CD4-positive, CD25-positive, alpha-beta regulatory T cell (primary cell): ENCODE measurements at regions not wholly inside any gene's neighbourhood (a gene's known extent, or its start where the extent isn't known, plus 50 kb on each side); places are given as distances from the start of the nearest gene placed in this dataset.

Experiments used
- ATAC-seq, 2 donors: fragments of 150-1000 bp; cut with Tn5 transposase; one replicate each; pipeline ENCODE4 v1.10.0; 2021; ENCODE audit warnings: low read depth in 2 of 2, moderate number of reproducible peaks in 2 of 2, moderate library complexity in 1 of 2
- DNase-seq, 3 donors: peaks; one replicate each; pipeline versions ENCODE4 v3.0.0 to v3.0.0-alpha.2; 2012 to 2022; ENCODE audit warnings: mixed read lengths in 1 of 3
- H3K27ac ChIP-seq: one replicate; pipeline ENCODE4 v1.7.0; 2013; ENCODE audit warnings: mild to moderate bottlenecking, low read length; ENCODE audit not compliant: insufficient read depth, poor library complexity, severe bottlenecking
- H3K27me3 ChIP-seq: one replicate; pipeline ENCODE4 v1.7.0; 2013; ENCODE audit warnings: low read length; ENCODE audit not compliant: control insufficient read depth, insufficient read depth
- H3K36me3 ChIP-seq: one replicate; pipeline ENCODE4 v1.7.0; 2013; ENCODE audit warnings: mild to moderate bottlenecking, low read length, moderate library complexity; ENCODE audit not compliant: control insufficient read depth, insufficient read depth
- H3K4me1 ChIP-seq: 2 replicates; pipeline ENCODE4 v1.7.0; 2013; ENCODE audit warnings: mild to moderate bottlenecking, low read length; ENCODE audit not compliant: insufficient read depth, control insufficient read depth, poor library complexity, severe bottlenecking
- H3K4me3 ChIP-seq: one replicate; pipeline ENCODE4 v1.7.0; 2013; ENCODE audit warnings: low read depth, mild to moderate bottlenecking, low read length, moderate library complexity
- H3K9me3 ChIP-seq, 2 experiments: 1 replicate in 1 of 2; 2 replicates in 1 of 2; pipeline ENCODE4 v1.7.0; 2013; ENCODE audit warnings: low read length in 2 of 2, mild to moderate bottlenecking in 1 of 2, moderate library complexity in 1 of 2; ENCODE audit not compliant: control insufficient read depth in 2 of 2
- H3K27ac Mint-ChIP-seq, 3 donors: one replicate each; pipeline ENCODE4 v1.8.0; 2020 to 2022; ENCODE audit warnings: mild to moderate bottlenecking in 3 of 3, mixed read lengths in 3 of 3, moderate library complexity in 2 of 3
- H3K27me3 Mint-ChIP-seq: one replicate; pipeline ENCODE4 v1.8.0; 2022; ENCODE audit warnings: mild to moderate bottlenecking, mixed read lengths
- H3K36me3 Mint-ChIP-seq: one replicate; pipeline ENCODE4 v1.8.0; 2020; ENCODE audit warnings: mixed read lengths
- H3K4me1 Mint-ChIP-seq, 4 donors: one replicate each; pipeline ENCODE4 v1.8.0; 2020 to 2022; ENCODE audit warnings: mixed read lengths in 4 of 4, mild to moderate bottlenecking in 1 of 4
- H3K4me3 Mint-ChIP-seq, 4 donors: one replicate each; pipeline ENCODE4 v1.8.0; 2020 to 2022; ENCODE audit warnings: mild to moderate bottlenecking in 4 of 4, mixed read lengths in 4 of 4, moderate library complexity in 3 of 4
- H3K9me3 Mint-ChIP-seq, 7 donors: one replicate each; pipeline ENCODE4 v1.8.0; 2020 to 2022; ENCODE audit warnings: mixed read lengths in 7 of 7, mild to moderate bottlenecking in 3 of 7, moderate library complexity in 2 of 7

- DNase-seq = no peak
- Histone ChIP-seq H3K27ac (no peak overlapping the region), H3K9me3 (no peaks in the 10 kb centered on the region), H3K4me3 (no peak overlapping the region), H3K36me3 (no peaks in the 10 kb centered on the region), H3K4me1 (no peaks in the 10 kb centered on the region), H3K27me3 (no peaks in the 10 kb centered on the region)
- Mint-ChIP-seq H3K36me3 (no peaks in the 10 kb centered on the region), H3K9me3 (no peaks in the 10 kb centered on the region), H3K4me1 (no peaks in the 10 kb centered on the region), H3K27ac (no peak overlapping the region), H3K27me3 (no peaks in the 10 kb centered on the region), H3K4me3 (no peak overlapping the region)
- ATAC-seq = no peak
Measured at GRCh38 chr3:147760085-147760484, 350.9 kb downstream of the ZIC1 start.

GRCh38 chr3:147760941-147761340 lies 351.8 kb downstream of the ZIC1 start:
- Mint-ChIP-seq H3K4me1 (no peaks in the 10 kb centered on the region), H3K9me3 (no peaks in the 10 kb centered on the region), H3K27me3 (no peaks in the 10 kb centered on the region), H3K36me3 (no peaks in the 10 kb centered on the region), H3K4me3 (no peak overlapping the region), H3K27ac (no peak overlapping the region)
- Histone ChIP-seq H3K9me3 (no peaks in the 10 kb centered on the region), H3K4me1 (no peaks in the 10 kb centered on the region), H3K36me3 (no peaks in the 10 kb centered on the region), H3K4me3 (no peak overlapping the region), H3K27me3 (no peaks in the 10 kb centered on the region), H3K27ac (no peak overlapping the region)
- ATAC-seq (no peak), DNase-seq (no peak)

DNA sequence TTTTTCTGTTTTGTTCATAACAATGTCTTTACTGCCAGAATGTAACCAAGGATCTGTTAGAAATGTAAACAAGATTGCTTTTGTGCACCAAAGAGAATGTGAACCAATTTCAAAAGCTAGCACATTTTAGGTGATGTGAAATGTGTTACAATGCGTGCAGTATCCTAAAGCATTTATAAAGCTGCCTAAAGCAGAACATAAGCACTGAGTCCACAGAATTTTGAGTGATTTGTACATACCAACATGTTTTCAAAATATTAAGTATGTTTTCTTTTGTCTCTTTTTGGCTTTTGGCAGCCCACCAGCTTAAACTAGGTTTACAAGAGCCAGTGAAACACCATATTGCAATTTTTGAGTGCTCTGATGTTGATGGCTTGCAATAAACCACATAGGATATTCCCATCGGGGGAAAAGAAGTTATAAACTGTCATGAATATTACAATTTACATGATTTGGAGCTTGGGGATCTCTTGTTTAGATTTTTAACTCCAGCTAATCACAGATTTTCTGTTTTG lies 364.0 kb downstream of the ZIC1 start:
- Histone ChIP-seq H3K4me1 (no peaks in the 10 kb centered on the region), H3K27ac (no peak overlapping the region), H3K27me3 (no peaks in the 10 kb centered on the region), H3K4me3 (no peak overlapping the region), H3K36me3 (no peaks in the 10 kb centered on the region), H3K9me3 (peaks cover 3 to 4% of the 10 kb centered on the region in 2 experiments)
- Mint-ChIP-seq H3K27me3 (no peaks in the 10 kb centered on the region), H3K9me3 (peaks cover 0 to 3% (median 1%) of the 10 kb centered on the region in 7 donors), H3K4me3 (no peak overlapping the region), H3K36me3 (no peaks in the 10 kb centered on the region), H3K27ac (no peak overlapping the region), H3K4me1 (no peaks in the 10 kb centered on the region)
- DNase-seq = no peak
- ATAC-seq = no peak

DNA sequence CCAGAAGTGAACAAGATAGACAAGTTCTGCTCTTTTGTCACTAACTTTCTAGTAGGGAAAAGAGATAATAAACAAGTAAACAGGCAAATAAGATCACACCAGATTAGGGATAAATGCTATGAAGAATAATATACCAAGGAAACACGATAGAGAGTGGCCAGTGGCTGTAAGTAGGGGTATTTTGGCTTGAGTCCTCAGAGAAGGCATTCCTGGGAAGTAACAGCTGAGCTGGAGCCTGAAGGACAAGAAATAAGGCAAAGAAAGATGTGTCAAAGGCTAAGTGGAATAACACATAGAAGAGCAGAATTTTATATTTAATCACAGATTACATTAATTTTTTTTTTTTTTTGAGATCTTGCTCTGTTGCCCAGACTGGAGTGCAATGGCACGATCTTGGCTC lies 366.2 kb downstream of the ZIC1 start:
- Histone ChIP-seq H3K27me3 (no peaks in the 10 kb centered on the region), H3K4me1 (no peaks in the 10 kb centered on the region), H3K9me3 (peaks cover 3 to 4% of the 10 kb centered on the region in 2 experiments), H3K36me3 (no peaks in the 10 kb centered on the region), H3K4me3 (no peak overlapping the region), H3K27ac (no peak overlapping the region)
- H3K27ac Mint-ChIP-seq = no peak overlapping the region
- H3K9me3 Mint-ChIP-seq = peaks cover 0 to 6% (median 0%) of the 10 kb centered on the region in 7 donors
- ATAC-seq (no peak), DNase-seq (no peak)
- no peaks in the 10 kb centered on the region for H3K4me1 Mint-ChIP-seq
- no peaks in the 10 kb centered on the region for H3K27me3 Mint-ChIP-seq
- H3K4me3 Mint-ChIP-seq = no peak overlapping the region
- H3K36me3 Mint-ChIP-seq = no peaks in the 10 kb centered on the region

DNA sequence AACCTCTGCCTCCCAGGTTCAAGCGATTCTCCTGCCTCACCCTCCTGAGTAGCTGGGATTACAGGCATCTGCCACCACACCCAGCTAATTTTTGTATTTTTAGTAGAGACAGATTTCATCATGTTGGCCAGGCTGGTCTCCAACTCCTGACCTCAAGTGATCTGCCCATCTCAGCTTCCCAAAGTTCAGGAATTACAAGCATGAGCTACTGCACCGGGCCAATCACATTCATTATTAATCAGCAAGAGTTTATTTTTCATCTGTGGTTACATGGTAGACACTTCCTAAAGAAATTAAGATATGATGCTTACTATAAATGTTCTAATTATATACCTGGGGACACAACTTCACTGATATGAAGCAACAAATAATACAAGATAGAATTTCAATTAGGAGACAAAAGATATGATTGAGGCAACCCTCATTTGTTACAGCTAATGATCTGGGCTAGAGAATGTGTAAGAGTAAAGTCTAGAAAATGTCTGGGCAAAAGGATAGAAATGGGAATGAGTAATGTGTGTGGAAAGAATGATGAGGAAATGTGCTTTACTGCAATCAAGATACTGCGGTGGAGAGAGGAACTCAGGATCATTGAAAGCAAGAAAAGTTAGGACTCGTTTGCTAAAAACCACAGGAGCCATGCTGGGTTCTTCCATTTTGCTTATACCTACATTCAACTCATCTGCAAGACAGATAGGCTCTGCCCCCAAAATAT lies 366.8 kb downstream of the ZIC1 start:
- Histone ChIP-seq H3K4me3 (no peak overlapping the region), H3K27ac (no peak overlapping the region), H3K4me1 (no peaks in the 10 kb centered on the region), H3K9me3 (peaks cover 3 to 4% of the 10 kb centered on the region in 2 experiments), H3K27me3 (no peaks in the 10 kb centered on the region), H3K36me3 (no peaks in the 10 kb centered on the region)
- no peak overlapping the region for H3K27ac Mint-ChIP-seq
- H3K4me3 Mint-ChIP-seq = no peak overlapping the region
- H3K36me3 Mint-ChIP-seq = no peaks in the 10 kb centered on the region
- DNase-seq (no peak), ATAC-seq (no peak)
- H3K9me3 Mint-ChIP-seq = peaks cover 0 to 6% (median 0%) of the 10 kb centered on the region in 7 donors
- H3K27me3 Mint-ChIP-seq = no peaks in the 10 kb centered on the region
- no peaks in the 10 kb centered on the region for H3K4me1 Mint-ChIP-seq

DNA sequence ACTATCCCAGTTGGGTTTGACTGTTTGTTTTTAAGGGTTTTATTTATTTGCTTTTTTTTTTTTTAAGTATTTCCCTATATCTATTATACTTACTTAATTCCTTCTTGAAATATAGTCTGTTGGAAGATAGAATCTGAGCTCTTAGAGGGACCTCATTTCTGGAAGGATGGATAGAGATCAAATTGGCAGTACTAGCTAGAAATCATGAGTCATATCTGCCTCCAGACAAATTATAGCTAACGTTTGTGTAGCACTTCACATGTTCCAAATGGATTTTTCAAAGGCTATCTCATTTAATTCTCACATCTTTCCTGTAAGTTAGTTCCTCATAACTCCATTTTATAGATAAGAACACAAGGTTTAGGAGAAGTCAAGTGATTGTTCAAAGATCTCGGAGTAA lies 384.7 kb downstream of the ZIC1 start:
- H3K27me3 ChIP-seq = no peaks in the 10 kb centered on the region
- no peaks in the 10 kb centered on the region for H3K9me3 ChIP-seq
- H3K27ac ChIP-seq = no peak overlapping the region
- no peak overlapping the region for H3K27ac Mint-ChIP-seq
- no peaks in the 10 kb centered on the region for H3K4me1 Mint-ChIP-seq
- DNase-seq = no peak
- H3K36me3 ChIP-seq = no peaks in the 10 kb centered on the region
- ATAC-seq = no peak
- no peaks in the 10 kb centered on the region for H3K4me1 ChIP-seq
- H3K36me3 Mint-ChIP-seq = no peaks in the 10 kb centered on the region
- peaks cover 0 to 5% (median 0%) of the 10 kb centered on the region in 7 donors for H3K9me3 Mint-ChIP-seq
- H3K4me3 ChIP-seq = no peak overlapping the region
- H3K4me3 Mint-ChIP-seq = no peak overlapping the region
- H3K27me3 Mint-ChIP-seq = no peaks in the 10 kb centered on the region

DNA sequence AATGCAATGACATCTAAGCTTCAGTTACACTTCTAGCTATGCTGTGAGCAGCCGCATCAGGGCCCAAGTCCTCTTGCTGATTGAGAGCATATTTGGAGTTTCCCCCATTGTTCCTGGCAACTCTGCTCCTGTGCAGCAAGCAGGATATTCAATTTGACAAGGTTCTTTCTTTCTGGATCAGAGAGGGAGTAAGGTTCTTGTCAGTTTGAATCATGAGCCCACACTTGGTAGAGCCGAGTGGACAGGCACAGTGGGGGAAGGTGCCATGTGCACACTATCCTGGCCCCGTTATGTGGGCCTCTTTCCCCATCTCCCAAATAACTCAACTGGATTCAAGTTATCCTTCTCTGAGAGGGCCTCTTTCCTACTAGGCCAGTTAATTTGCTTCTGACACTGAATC lies 385.4 kb downstream of the ZIC1 start:
- Mint-ChIP-seq H3K36me3 (no peaks in the 10 kb centered on the region), H3K9me3 (peaks cover 0 to 5% (median 0%) of the 10 kb centered on the region in 7 donors), H3K4me3 (no peak overlapping the region), H3K4me1 (no peaks in the 10 kb centered on the region), H3K27me3 (no peaks in the 10 kb centered on the region), H3K27ac (no peak overlapping the region)
- Histone ChIP-seq H3K27ac (no peak overlapping the region), H3K9me3 (no peaks in the 10 kb centered on the region), H3K4me1 (no peaks in the 10 kb centered on the region), H3K36me3 (no peaks in the 10 kb centered on the region), H3K4me3 (no peak overlapping the region), H3K27me3 (no peaks in the 10 kb centered on the region)
- ATAC-seq = no peak
- DNase-seq = no peak

DNA sequence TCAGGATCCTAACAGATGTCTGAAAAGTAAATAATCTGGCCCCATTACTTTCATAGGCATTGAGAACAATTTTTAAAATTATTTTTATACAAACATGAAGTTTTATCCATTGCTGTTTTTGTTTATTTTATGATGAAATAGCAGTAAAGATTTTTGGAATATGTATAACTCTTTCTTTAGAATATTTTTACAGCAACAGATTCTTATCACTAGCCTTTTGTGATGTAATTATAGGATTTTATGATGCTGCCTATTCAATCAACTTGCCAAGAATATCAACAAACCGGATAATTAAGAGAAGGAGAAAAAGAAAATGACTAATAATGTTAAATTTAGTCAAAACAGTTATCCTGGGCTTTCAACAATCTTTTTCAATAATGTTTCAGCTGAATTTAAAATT lies 386.3 kb downstream of the ZIC1 start:
- H3K4me1 ChIP-seq = no peaks in the 10 kb centered on the region
- Mint-ChIP-seq H3K9me3 (peaks cover 0 to 5% (median 0%) of the 10 kb centered on the region in 7 donors), H3K27me3 (no peaks in the 10 kb centered on the region), H3K36me3 (no peaks in the 10 kb centered on the region), H3K27ac (no peak overlapping the region), H3K4me3 (no peak overlapping the region), H3K4me1 (no peaks in the 10 kb centered on the region)
- no peak overlapping the region for H3K4me3 ChIP-seq
- no peaks in the 10 kb centered on the region for H3K27me3 ChIP-seq
- no peak for DNase-seq
- no peak for ATAC-seq
- H3K27ac ChIP-seq = no peak overlapping the region
- no peaks in the 10 kb centered on the region for H3K9me3 ChIP-seq
- no peaks in the 10 kb centered on the region for H3K36me3 ChIP-seq
